ENCODE measurements at regions not wholly inside any gene's neighbourhood (a gene's known extent, or its start where the extent isn't known, plus 50 kb on each side); places are given as distances from the start of the nearest gene placed in this dataset.

DNA sequence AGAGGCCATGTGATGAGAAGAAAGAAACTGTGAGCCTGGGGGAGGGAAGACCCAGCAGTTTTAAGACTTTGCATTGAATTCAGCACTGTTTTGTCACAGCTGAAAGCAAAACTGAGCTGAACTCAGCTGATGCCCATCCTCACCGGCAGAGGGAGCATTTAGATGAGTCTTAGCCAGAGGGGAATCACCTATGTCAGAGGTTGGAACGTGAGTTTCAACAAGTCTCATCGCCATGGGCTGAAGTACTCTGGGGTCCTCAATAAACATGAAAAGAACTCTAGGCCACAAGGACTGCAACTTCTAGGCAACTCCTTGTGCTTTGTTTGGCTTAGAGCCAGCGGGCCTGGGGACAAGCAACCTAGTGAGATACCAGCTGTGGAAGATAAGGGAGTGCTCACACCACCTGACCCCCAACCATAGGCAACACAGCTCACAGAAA, 324.5 kb downstream of the TBL1XR1 start:
- Histone ChIP-seq H3K9me3 (replicated peaks; ENCODE audit: control insufficient read depth, insufficient read depth, low read depth, low read length) (no peaks in the 10 kb centered on the region), H3K4me2 (ENCODE audit: insufficient read depth, low read length) (peak overlapping the region; percentile 8; the same call in 1 of the 2 replicates), H3K27me3 (ENCODE audit: control insufficient read depth in 2 of 2, insufficient read depth in 2 of 2, low read length in 2 of 2) (no peaks in the 10 kb centered on the region), H3K4me1 (replicated peaks in 1 of 2; ENCODE audit: control insufficient read depth in 2 of 2, insufficient read depth in 2 of 2, low read length in 2 of 2) (peaks cover 3 to 5% of the 10 kb centered on the region in 2 experiments; a peak in 3 of 5 replicates), H3K9me1 (ENCODE audit: control insufficient read depth, insufficient read depth, low read length) (no peaks in the 10 kb centered on the region), H3K4me3 (no peak overlapping the region), H2AFZ (ENCODE audit: low read depth, low read length) (peak overlapping the region; percentile 30; the same call in 1 of the 2 replicates), H4K20me1 (replicated peaks; ENCODE audit: control insufficient read depth, insufficient read depth, low read length) (no peaks in the 10 kb centered on the region), H3K27ac (ENCODE audit: extremely low read depth, low read depth, low read length) (no peak overlapping the region), H3K79me2 (ENCODE audit: control insufficient read depth, insufficient read depth, low read length) (no peaks in the 10 kb centered on the region), H3K9ac (ENCODE audit: insufficient read depth in 1 of 2, low read depth in 2 of 2, low read length in 2 of 2) (no peak overlapping the region), H3K36me3 (ENCODE audit: control insufficient read depth, insufficient read depth, low read length) (no peaks in the 10 kb centered on the region)
- WGBS (ENCODE audit: insufficient coverage, low coverage, missing lambda C conversion rate), result 0% methylated on average over 4 of the region's 4 CpGs
- DNase-seq (ENCODE audit: extremely low read depth in 1 of 4, low spot score in 3 of 4) (peak; percentile 21 to 61 (median 30)), FAIRE-seq (peak; percentile 97), ATAC-seq (peak; percentile 95)
- no TSS peak for BruUV-seq (replicated peaks)
- ChIA-PET CTCF (ENCODE audit: low intra/inter-chr PET ratio) (interaction anchor here (0.6 kb wide), 1 partner anchor 100 kb away, joined by 5 read pairs; no protein-coding TSS in a partner anchor), POLR2A (interaction anchor here (1.0 kb wide), 1 partner anchor 486 kb away, joined by 3 read pairs; no protein-coding TSS in a partner anchor)
- in situ Hi-C loops (cut with MboI) (no loop called here), intact Hi-C loops (cut with micrococcal nuclease) (loop anchor here (2.0 to 10.0 kb wide), 2 partner anchors 66 to 492 kb away; no protein-coding TSS in a partner anchor)
- peak; percentile 94 for TF ChIP-seq NFIC (IDR thresholded peaks at IDR 0.05)
- no peak for TF ChIP-seq MCM5 (IDR thresholded peaks at IDR 0.05; ENCODE audit: low read depth)
- TF ChIP-seq TARDBP (IDR thresholded peaks at IDR 0.05), result no peak
- TF ChIP-seq SMC3 (conservative IDR thresholded peaks at IDR 0.05; ENCODE audit: insufficient read depth, low read depth, low read length), result peak; percentile 64
- no peak for TF ChIP-seq PPARD (CRISPR knock-in tag; IDR thresholded peaks at IDR 0.05)
- TF ChIP-seq ARID1B (IDR thresholded peaks at IDR 0.05), result peak; percentile 44
- TF ChIP-seq MAZ (CRISPR knock-in tag; conservative IDR thresholded peaks at IDR 0.05 in 1 of 2, IDR thresholded peaks at IDR 0.05 in 1 of 2), result no peak; a peak in 1 of 4 replicates
- no peak for TF ChIP-seq ZNF318 (IDR thresholded peaks at IDR 0.05; ENCODE audit: borderline replicate concordance in 1 of 2, low read depth in 1 of 2)
- TF ChIP-seq, protein P1, sequence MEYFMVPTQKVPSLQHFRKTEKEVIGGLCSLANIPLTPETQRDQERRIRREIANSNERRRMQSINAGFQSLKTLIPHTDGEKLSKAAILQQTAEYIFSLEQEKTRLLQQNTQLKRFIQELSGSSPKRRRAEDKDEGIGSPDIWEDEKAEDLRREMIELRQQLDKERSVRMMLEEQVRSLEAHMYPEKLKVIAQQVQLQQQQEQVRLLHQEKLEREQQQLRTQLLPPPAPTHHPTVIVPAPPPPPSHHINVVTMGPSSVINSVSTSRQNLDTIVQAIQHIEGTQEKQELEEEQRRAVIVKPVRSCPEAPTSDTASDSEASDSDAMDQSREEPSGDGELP (CRISPR knock-in tag; IDR thresholded peaks at IDR 0.05; ENCODE audit: borderline replicate concordance), result 0 out of 2 replicates have a peak, but pooled peaks have one; percentile 28
- TF ChIP-seq NFIX (CRISPR knock-in tag; IDR thresholded peaks at IDR 0.05; ENCODE audit: low read depth), result peak; percentile 20; the same call in 1 of the 2 replicates
- TF ChIP-seq DIDO1 (tag; IDR thresholded peaks at IDR 0.05; ENCODE audit: low read depth), result no peak
- TF ChIP-seq TEAD1 (CRISPR knock-in tag; IDR thresholded peaks at IDR 0.05), result no peak
- TF ChIP-seq KDM4B (IDR thresholded peaks at IDR 0.05; ENCODE audit: borderline replicate concordance in 2 of 2, low read depth in 1 of 2), result no peak
- no peak for TF ChIP-seq PML (IDR thresholded peaks at IDR 0.05; ENCODE audit: low read length)

Data from K562 (cell line).